LNCaP clone FGC (cell line): ENCODE measurements at regions not wholly inside any gene's neighbourhood (a gene's known extent, or its start where the extent isn't known, plus 50 kb on each side); places are given as distances from the start of the nearest gene placed in this dataset.

Experiments
- DNase-seq: peaks from one replicate; pipeline ENCODE4 v3.0.0-alpha.2; 2011; ENCODE audit warnings: low read depth
- H3K4me3 ChIP-seq: 2 replicates; pipeline ENCODE4 v1.5.1; 2011; ENCODE audit warnings: mild to moderate bottlenecking, low read depth, low read length, control low read depth
- CTCF ChIP-seq: IDR thresholded peaks from 2 replicates; pipeline ENCODE4 v1.5.1; 2012; ENCODE audit warnings: mild to moderate bottlenecking; ENCODE audit not compliant: control insufficient read depth, insufficient read depth; ENCODE audit errors: extremely low read depth

- no peak for TF ChIP-seq CTCF
- H3K4me3 ChIP-seq: no peak overlapping the region
- no peak for DNase-seq
Measured at GRCh38 chr1:234871039-234871709, 257.5 kb downstream of the TOMM20 start.

DNA sequence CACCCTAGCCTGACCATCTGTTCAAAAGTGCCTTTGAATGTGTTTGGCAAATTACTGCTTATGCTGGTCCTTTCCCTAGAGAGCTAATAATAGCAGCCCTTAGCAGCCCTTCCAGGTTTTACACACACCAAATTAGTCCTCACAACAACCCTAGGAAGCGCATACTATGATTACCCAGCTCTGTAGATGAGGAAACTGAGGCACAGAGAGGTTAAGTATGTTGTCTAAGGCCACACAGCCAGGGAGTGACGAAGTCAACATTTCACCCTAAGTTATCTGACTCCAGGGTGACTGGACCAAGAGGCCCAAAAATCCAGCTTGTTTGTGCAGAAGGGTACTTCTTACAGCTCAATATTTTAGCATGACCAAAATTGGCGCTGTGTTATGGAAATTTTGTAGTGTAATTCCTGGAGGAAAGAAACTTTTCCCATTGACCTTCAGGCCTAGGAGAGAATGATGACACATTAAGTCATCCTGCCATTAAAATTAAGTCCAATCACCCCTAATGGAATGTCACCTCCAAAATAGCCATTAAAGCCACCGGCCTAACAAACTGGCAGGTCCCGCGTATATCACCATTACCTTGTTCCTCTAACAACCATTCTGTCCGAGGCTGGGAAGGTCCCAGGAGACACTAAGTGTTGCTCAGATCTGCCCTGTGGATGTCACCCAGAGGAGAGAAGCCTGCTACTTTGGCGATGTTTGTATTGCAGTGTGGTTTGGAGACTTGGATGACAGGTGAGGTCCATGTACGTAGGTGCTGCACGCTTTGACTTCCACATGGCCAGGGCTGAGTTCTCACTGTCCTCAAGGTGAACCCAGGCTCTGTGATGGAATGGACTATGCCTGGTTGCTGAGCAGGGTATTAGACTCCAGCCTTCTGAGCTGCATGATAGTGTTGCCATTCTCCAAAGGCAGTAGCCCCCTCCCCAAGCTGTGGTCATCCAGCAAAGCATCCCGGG lies 258.3 kb downstream of the TOMM20 start:
- H3K4me3 ChIP-seq: no peak overlapping the region
- DNase-seq: no peak
- no peak for TF ChIP-seq CTCF

GRCh38 chr1:234869182-234870019 lies 259.2 kb downstream of the TOMM20 start:
- H3K4me3 ChIP-seq: no peak overlapping the region
- DNase-seq: no peak
- no peak for TF ChIP-seq CTCF

- no peak for TF ChIP-seq CTCF
- no peak overlapping the region for H3K4me3 ChIP-seq
- no peak for DNase-seq
Measured at GRCh38 chr1:234868296-234869147, 258.5 kb upstream of the IRF2BP2 start.

DNA sequence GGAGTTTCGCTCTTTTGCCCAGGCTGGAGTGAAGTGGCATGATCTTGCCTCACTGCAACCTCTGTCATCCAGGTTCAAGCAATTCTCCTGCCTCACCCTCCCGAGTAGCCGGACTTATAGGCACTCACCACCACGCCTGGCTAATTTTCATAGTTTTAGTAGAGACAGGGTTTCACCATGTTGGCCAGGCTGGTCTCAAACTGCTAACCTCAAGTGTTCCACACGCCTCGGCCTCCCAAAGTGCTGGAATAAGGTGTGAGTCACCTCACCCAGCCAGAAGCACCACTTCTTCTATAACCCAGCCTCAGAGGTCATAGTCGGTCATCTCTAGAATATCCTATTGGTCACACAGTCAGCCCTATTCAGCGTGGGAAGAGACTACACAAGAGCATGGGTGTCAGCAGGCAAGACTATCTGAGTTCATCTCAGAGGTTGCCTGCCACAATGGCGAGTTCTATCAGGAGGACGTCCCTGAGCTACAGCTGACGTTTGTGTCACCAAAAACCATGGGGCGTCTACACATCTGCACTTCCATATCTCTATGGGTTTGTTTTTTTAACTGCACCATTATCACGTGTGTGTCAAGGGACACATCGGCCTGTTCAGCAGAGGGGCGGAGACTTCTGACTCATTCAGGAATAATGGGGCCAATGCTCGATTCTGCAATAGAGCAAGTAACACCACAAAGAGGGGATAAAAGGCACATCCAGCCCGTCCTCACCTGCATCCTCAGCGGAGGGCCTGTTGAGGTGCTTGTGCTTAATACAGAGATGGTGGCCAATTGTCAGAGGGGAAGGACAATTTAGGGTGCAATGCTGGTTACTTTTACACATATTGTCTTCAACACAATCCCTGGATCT lies 256.3 kb upstream of the IRF2BP2 start:
- no peak for TF ChIP-seq CTCF
- no peak overlapping the region for H3K4me3 ChIP-seq
- no peak for DNase-seq
